ENCODE measurements at regions not wholly inside any gene's neighbourhood (a gene's known extent, or its start where the extent isn't known, plus 50 kb on each side); places are given as distances from the start of the nearest gene placed in this dataset.

DNA sequence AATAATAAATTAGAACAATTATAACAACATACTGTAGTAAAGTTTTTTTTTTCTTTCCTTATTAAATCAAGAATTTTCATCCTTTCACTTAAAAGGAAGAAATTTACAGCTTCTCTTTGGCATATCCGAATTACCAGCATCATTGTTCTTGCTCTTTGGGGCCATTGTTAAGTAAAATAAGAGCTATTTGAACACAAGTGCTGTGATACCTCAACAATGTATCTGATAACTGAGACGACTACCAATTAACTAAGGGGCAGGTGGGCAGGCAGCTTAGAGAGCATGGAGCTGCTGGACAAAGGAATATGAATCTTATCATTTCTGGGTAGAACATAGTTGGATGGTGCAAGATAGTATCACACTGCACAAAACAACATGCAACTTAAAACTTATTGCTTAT lies 719.9 kb upstream of the TMPRSS15 start:
- Histone ChIP-seq H3K79me2 (ENCODE audit: control insufficient read depth, insufficient read depth, low read length) (no peaks in the 10 kb centered on the region), H3K9me1 (replicated peaks; ENCODE audit: control insufficient read depth, extremely low read depth, insufficient read depth, low read length) (no peaks in the 10 kb centered on the region), H3K36me3 (ENCODE audit: control insufficient read depth in 2 of 2, extremely low read depth in 1 of 2, insufficient read depth in 2 of 2, low read length in 2 of 2) (no peaks in the 10 kb centered on the region), H3K4me2 (ENCODE audit: insufficient read depth, low read length) (no peak overlapping the region), H3K4me1 (ENCODE audit: control insufficient read depth, extremely low read depth, insufficient read depth, low read length) (no peaks in the 10 kb centered on the region), H3K9me3 (replicated peaks; ENCODE audit: control insufficient read depth, insufficient read depth, low read length) (no peaks in the 10 kb centered on the region), H4K20me1 (replicated peaks; ENCODE audit: control insufficient read depth, extremely low read depth, insufficient read depth, low read length) (no peaks in the 10 kb centered on the region), H3K27me3 (ENCODE audit: control insufficient read depth in 2 of 2, insufficient read depth in 2 of 2, low read length in 2 of 2) (no peaks in the 10 kb centered on the region), H3K4me3 (replicated peaks in 1 of 3; ENCODE audit: insufficient read depth in 1 of 3, low read depth in 1 of 3, low read length in 3 of 3) (no peak overlapping the region), H3K9ac (replicated peaks; ENCODE audit: extremely low read depth, insufficient read depth, low read length) (no peak overlapping the region), H3K27ac (ENCODE audit: insufficient read depth, low read depth, low read length) (no peak overlapping the region), H2AFZ (ENCODE audit: low read depth, low read length) (no peak overlapping the region)
- no peak for FAIRE-seq
- TF ChIP-seq GATA2 (IDR thresholded peaks at IDR 0.05; ENCODE audit: insufficient read depth, insufficient read length, low read depth, low read length) (no peak), JUN (IDR thresholded peaks at IDR 0.05; ENCODE audit: borderline replicate concordance, insufficient read depth, insufficient read length, low read depth) (no peak), POLR2AphosphoS5 (IDR thresholded peaks at IDR 0.05; ENCODE audit: insufficient read depth, low read depth, low read length) (no peak), FOS (IDR thresholded peaks at IDR 0.05; ENCODE audit: borderline replicate concordance, insufficient read depth, low read length) (no peak), MYC (IDR thresholded peaks at IDR 0.05; ENCODE audit: low read depth, low read length) (no peak), POLR2A (IDR thresholded peaks at IDR 0.05; ENCODE audit: low read depth, low read length) (no peak), EZH2 (IDR thresholded peaks at IDR 0.05; ENCODE audit: borderline replicate concordance, low read depth, low read length, severe bottlenecking) (no peak)
- TF ChIP-seq, protein P1, sequence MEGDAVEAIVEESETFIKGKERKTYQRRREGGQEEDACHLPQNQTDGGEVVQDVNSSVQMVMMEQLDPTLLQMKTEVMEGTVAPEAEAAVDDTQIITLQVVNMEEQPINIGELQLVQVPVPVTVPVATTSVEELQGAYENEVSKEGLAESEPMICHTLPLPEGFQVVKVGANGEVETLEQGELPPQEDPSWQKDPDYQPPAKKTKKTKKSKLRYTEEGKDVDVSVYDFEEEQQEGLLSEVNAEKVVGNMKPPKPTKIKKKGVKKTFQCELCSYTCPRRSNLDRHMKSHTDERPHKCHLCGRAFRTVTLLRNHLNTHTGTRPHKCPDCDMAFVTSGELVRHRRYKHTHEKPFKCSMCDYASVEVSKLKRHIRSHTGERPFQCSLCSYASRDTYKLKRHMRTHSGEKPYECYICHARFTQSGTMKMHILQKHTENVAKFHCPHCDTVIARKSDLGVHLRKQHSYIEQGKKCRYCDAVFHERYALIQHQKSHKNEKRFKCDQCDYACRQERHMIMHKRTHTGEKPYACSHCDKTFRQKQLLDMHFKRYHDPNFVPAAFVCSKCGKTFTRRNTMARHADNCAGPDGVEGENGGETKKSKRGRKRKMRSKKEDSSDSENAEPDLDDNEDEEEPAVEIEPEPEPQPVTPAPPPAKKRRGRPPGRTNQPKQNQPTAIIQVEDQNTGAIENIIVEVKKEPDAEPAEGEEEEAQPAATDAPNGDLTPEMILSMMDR (IDR thresholded peaks at IDR 0.05; ENCODE audit: extremely low read depth in 1 of 2, insufficient read depth in 1 of 2, low read depth in 1 of 2, low read length in 2 of 2), result no peak
- TF ChIP-seq, protein P2, sequence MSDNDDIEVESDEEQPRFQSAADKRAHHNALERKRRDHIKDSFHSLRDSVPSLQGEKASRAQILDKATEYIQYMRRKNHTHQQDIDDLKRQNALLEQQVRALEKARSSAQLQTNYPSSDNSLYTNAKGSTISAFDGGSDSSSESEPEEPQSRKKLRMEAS (IDR thresholded peaks at IDR 0.05; ENCODE audit: insufficient read depth, insufficient read length), result no peak
- dilution Hi-C loops (cut with MboI; ENCODE audit: extremely low pct_ligation_motif_present, low sequenced_read_pairs), result no loop called here
- POLR2A ChIA-PET, result no interaction called here
- BruUV-seq (replicated peaks), result no TSS peak
- CTCF ChIA-PET, result no interaction called here
- DNase-seq (ENCODE audit: low read depth, low spot score), result no peak
- intact Hi-C loops (cut with micrococcal nuclease), result no loop called here

All from endothelial cell of umbilical vein (primary cell).